ENCODE measurements at regions not wholly inside any gene's neighbourhood (a gene's known extent, or its start where the extent isn't known, plus 50 kb on each side); places are given as distances from the start of the nearest gene placed in this dataset.

DNA sequence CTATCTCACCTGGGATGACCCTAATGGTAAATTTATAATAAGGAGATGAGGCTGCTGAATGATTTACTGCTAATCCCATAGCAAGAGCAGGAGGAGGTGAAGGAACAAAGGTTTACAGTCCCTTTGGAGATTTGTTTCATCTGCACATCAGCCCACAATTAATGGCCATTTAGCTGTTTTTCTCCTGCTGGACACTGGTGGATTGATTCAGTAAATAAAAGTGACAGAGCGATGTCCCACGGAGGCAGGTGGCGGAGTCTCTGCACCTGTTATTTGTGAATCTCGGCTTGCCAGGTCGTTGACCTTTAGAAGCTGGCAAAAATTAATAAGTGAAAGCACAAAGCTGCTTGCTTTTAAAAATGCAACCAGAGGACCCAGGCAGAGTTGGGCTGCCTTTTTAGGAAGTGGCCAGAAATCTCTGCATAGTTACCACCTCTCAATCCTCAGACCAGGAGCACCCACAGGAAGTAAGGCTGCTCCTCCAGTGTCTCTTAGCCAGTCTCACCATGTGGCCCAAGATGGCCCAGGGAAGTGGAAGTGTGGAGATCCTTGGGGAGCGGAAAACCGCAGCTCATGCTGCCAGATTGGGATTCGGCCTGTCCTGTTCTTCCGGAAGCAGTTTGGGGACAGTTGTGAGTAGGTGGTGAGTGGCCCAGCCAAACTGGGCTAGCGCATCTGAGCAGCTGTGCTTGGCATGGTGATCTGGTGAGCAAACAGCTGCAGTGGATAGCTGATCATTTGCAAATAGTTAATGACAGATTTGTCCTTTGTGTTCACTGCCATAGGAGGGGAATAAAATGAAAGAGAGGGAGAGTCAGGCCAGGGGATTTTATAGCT lies 1005.7 kb upstream of the PIK3C3 start:
- DNase-seq (ENCODE audit: low read depth in 1 of 2, low spot score in 2 of 2) = no peak
- no peak overlapping the region for H3K4ac ChIP-seq (replicated peaks; ENCODE audit: insufficient read length, low read depth, low read length)
- no peak overlapping the region for H3K27ac ChIP-seq (ENCODE audit: low read depth, low read length)
- H3K18ac ChIP-seq (ENCODE audit: extremely low read depth, low read length) = no peak overlapping the region
- no peak overlapping the region for H2AK5ac ChIP-seq (ENCODE audit: low read depth, low read length)
- no peaks in the 10 kb centered on the region; the same call in 1 of the 2 replicates for H3K23me2 ChIP-seq (ENCODE audit: low read depth, low read length)
- ChIA-PET POLR2A (ENCODE audit: partially characterized antibody) (interaction anchor here (0.5 kb wide), 1 partner anchor 86 kb away, joined by 4 read pairs; no protein-coding TSS in a partner anchor), CTCF (ENCODE audit: partially characterized antibody) (interaction anchor here (0.7 to 1.7 kb wide), 2 partner anchors 15 to 568 kb away, joined by 3 to 7 read pairs; no protein-coding TSS in a partner anchor)
- no peak overlapping the region for H3K23ac ChIP-seq (ENCODE audit: insufficient read length)
- 0 out of 2 replicates have a peak overlapping the region, but pooled peaks have one; percentile 12 for H2BK15ac ChIP-seq (ENCODE audit: low read length)
- H3K27me3 ChIP-seq (replicated peaks in 1 of 4; ENCODE audit: control insufficient read depth in 3 of 4, extremely low read depth in 1 of 4, insufficient read depth in 3 of 4, low read length in 3 of 4) = no peaks in the 10 kb centered on the region
- peak overlapping the region; percentile 77 for H2AFZ ChIP-seq (ENCODE audit: low read length)
- peak overlapping the region; percentile 72 for H4K91ac ChIP-seq (replicated peaks; ENCODE audit: insufficient read length, low read length)
- H4K20me1 ChIP-seq (replicated peaks in 1 of 2; ENCODE audit: control insufficient read depth in 1 of 2, insufficient read depth in 2 of 2, low read length in 2 of 2) = no peaks in the 10 kb centered on the region
- no peak overlapping the region for H3K9ac ChIP-seq (replicated peaks in 1 of 4; ENCODE audit: extremely low read depth in 1 of 4, low read depth in 3 of 4, low read length in 3 of 4)
- no peak for FAIRE-seq
- H2BK120ac ChIP-seq (replicated peaks; ENCODE audit: low read depth, low read length) = peak overlapping the region; percentile 28
- no peaks in the 10 kb centered on the region for H3K79me2 ChIP-seq (ENCODE audit: control insufficient read depth in 1 of 2, insufficient read depth in 2 of 2, low read length in 2 of 2)
- H3K4me3 ChIP-seq (ENCODE audit: extremely low read depth in 1 of 4, insufficient read depth in 2 of 4, low read depth in 3 of 4, low read length in 4 of 4) = no peak overlapping the region
- H3K56ac ChIP-seq (replicated peaks; ENCODE audit: insufficient read length, low read depth, low read length) = no peak overlapping the region
- 83% methylated on average over 10 of the region's 10 CpGs; no CpG with 5 or more reads in 1 of the 2 experiments for WGBS, 2 experiments (ENCODE audit: extremely low coverage in 1 of 2, insufficient coverage in 1 of 2, insufficient read length in 1 of 2, insufficient replicate concordance in 2 of 2, low coverage in 1 of 2, low lambda C conversion rate in 2 of 2, missing lambda C conversion rate in 1 of 2)
- no peak overlapping the region for H2BK12ac ChIP-seq (ENCODE audit: low read depth, low read length)
- no peak overlapping the region for H3K14ac ChIP-seq (ENCODE audit: insufficient read length)
- no peak overlapping the region for H3K4me2 ChIP-seq (ENCODE audit: insufficient read depth in 1 of 2, low read depth in 2 of 2, low read length in 2 of 2)
- peak overlapping the region; percentile 65; the same call in 1 of the 2 replicates for H4K8ac ChIP-seq (ENCODE audit: extremely low read depth, insufficient read depth, low read length)
- H2BK5ac ChIP-seq (ENCODE audit: low read depth, low read length) = no peak overlapping the region
- H3K79me1 ChIP-seq (ENCODE audit: low read depth, low read length) = no peaks in the 10 kb centered on the region
- H3K9me3 ChIP-seq (ENCODE audit: insufficient read depth in 2 of 2, low read depth in 1 of 2, low read length in 1 of 2) = 0 out of 4 replicates have a peak, but pooled peaks cover 0 to 3% of the 10 kb centered on the region in 2 experiments
- H4K5ac ChIP-seq (ENCODE audit: insufficient read length, low read depth, low read length) = no peak overlapping the region
- H3K36me3 ChIP-seq (ENCODE audit: control insufficient read depth in 2 of 4, insufficient read depth in 4 of 4, low read length in 3 of 4) = no peaks in the 10 kb centered on the region
- peaks cover 0 to 5% (median 2%) of the 10 kb centered on the region in 4 experiments; a peak in 3 of 7 replicates for H3K4me1 ChIP-seq (replicated peaks in 1 of 4; ENCODE audit: control insufficient read depth in 3 of 4, insufficient read depth in 4 of 4, low read length in 3 of 4)
- no peak overlapping the region for H2BK20ac ChIP-seq (ENCODE audit: low read length)
- no peak for TF ChIP-seq PHF8 (conservative IDR thresholded peaks at IDR 0.05; ENCODE audit: low read depth, low read length)
- TF ChIP-seq YY1 (IDR thresholded peaks at IDR 0.05; ENCODE audit: low read depth, low read length) = no peak
- no peak for TF ChIP-seq SP4 (IDR thresholded peaks at IDR 0.05; ENCODE audit: low read length)
- no peak for TF ChIP-seq KDM1A (IDR thresholded peaks at IDR 0.05; ENCODE audit: borderline replicate concordance, low read length)
- TF ChIP-seq RXRA (IDR thresholded peaks at IDR 0.05; ENCODE audit: insufficient read depth, low read depth, low read length) = no peak
- TF ChIP-seq SUZ12 (IDR thresholded peaks at IDR 0.05; ENCODE audit: low read length) = no peak
- TF ChIP-seq HDAC6 (IDR thresholded peaks at IDR 0.05; ENCODE audit: low read depth, low read length) = no peak
- no peak for TF ChIP-seq KDM5A (IDR thresholded peaks at IDR 0.05; ENCODE audit: low read length)
- TF ChIP-seq TBP (IDR thresholded peaks at IDR 0.05; ENCODE audit: low read depth, low read length) = no peak
- TF ChIP-seq POU5F1 (IDR thresholded peaks at IDR 0.05; ENCODE audit: low read depth, low read length) = no peak
- TF ChIP-seq TAF1 (IDR thresholded peaks at IDR 0.05; ENCODE audit: low read depth, low read length) = no peak
- TF ChIP-seq CEBPB (IDR thresholded peaks at IDR 0.05; ENCODE audit: low read depth, low read length) = no peak

Data from H1 (cell line).